ENCODE measurements at regions not wholly inside any gene's neighbourhood (a gene's known extent, or its start where the extent isn't known, plus 50 kb on each side); places are given as distances from the start of the nearest gene placed in this dataset.
"Not testable (repeated sequence)": the region's sequence is repeated elsewhere in the genome, so short reads cannot be mapped to it uniquely, and the experiment has no call there.

DNA sequence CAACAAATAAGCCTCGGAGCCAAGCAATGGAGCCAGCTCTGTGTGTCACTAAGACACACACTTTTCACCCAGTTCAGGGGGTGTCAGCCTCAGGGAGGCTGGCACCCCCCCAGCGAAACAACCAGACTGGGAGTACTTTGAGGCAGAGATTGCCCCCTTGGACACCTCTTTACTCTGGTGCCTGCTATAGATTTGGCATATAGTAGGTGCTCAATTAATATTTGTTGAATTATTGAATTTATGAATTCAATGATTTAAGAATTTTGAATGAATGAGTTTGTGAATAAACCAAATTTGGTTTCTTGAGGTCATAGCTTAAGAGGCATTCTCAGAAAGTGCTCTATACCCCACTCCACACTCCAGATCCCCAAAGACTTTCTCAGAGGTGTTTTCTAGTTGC, 70.3 kb downstream of the OLIG1 start:
- Histone ChIP-seq H3K9me3 (replicated peaks) (no peaks in the 10 kb centered on the region), H3K4me3 (no peak overlapping the region), H3K4me1 (no peaks in the 10 kb centered on the region), H3K36me3 (no peaks in the 10 kb centered on the region), H3K27me3 (peaks cover 12% of the 10 kb centered on the region), H3K27ac (no peak overlapping the region)
- no peak for DNase-seq

DNA sequence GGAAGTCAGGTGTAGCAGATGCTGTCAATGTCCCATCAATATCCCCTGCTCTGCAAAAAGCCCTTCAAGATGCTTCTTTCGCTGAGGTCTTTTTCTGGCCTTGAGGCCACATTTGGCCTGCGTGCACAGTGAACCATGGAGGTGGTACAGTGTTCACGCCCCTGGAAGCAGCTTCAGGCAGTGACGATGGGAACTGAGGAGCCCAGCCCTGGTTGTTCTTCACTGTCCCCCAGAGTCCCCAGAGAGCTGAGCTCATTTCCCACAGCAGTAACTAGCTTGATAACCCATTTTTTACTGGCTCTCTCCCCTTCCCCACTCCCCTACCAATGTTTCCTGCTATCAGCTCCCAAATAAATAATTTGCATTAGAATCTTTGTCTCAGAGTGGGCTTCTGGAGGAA, 76.5 kb downstream of the OLIG1 start:
- no peak for DNase-seq
- Histone ChIP-seq H3K9me3 (replicated peaks) (no peaks in the 10 kb centered on the region), H3K27me3 (peaks cover 18% of the 10 kb centered on the region; the same call in 1 of the 2 replicates), H3K27ac (no peak overlapping the region), H3K4me3 (no peak overlapping the region), H3K4me1 (no peaks in the 10 kb centered on the region), H3K36me3 (no peaks in the 10 kb centered on the region)

DNA sequence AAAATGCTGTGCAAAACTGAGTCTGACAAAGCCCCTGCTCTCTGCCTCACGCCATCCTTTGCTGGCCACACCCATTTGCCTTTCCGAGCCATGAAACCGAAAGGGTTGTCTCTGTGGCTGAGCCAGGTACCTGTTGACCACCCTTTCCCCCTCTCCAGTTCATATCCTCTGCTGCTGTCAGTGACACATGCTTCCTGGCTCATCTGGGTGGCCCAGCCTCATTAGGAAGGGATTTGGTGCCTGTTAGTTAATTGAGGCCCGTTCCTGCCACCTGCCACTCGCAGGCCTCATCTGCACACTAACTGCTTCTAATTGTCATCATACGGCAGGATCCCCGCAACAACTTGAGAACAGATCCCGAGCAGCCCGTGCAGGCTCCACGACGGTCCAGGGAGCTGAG, 79.2 kb downstream of the OLIG1 start:
- peaks cover 18% of the 10 kb centered on the region; the same call in 1 of the 2 replicates for H3K27me3 ChIP-seq
- no peak overlapping the region for H3K4me3 ChIP-seq
- H3K36me3 ChIP-seq, result no peaks in the 10 kb centered on the region
- DNase-seq, result no peak
- no peaks in the 10 kb centered on the region for H3K4me1 ChIP-seq
- no peak overlapping the region for H3K27ac ChIP-seq
- H3K9me3 ChIP-seq (replicated peaks), result no peaks in the 10 kb centered on the region

DNA sequence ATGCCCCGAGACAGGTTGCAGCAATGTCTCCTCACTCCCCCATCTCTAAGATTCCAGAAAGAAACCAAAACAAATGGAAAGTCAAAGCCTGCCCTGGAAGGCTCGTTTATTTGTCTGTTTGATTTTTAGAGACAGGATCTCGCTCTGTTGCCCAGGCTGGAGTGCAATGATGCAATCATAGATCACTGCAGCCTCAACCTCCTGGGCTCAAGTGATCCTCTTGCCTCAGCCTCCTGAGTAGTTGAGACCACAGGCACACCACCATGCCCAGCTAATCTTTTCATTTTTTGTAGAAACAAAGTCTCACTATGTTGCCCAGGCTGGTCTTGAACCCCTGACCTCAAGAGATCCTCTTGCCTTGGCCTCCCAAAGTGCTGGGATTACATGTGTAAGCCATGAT, 78.8 kb upstream of the IFNAR2 start:
- not testable (repeated sequence) for H3K4me3 ChIP-seq; DNase-seq; H3K27ac ChIP-seq; H3K36me3 ChIP-seq; H3K9me3 ChIP-seq (replicated peaks); H3K4me1 ChIP-seq
- H3K27me3 ChIP-seq, result peaks cover 21% of the 10 kb centered on the region

DNA sequence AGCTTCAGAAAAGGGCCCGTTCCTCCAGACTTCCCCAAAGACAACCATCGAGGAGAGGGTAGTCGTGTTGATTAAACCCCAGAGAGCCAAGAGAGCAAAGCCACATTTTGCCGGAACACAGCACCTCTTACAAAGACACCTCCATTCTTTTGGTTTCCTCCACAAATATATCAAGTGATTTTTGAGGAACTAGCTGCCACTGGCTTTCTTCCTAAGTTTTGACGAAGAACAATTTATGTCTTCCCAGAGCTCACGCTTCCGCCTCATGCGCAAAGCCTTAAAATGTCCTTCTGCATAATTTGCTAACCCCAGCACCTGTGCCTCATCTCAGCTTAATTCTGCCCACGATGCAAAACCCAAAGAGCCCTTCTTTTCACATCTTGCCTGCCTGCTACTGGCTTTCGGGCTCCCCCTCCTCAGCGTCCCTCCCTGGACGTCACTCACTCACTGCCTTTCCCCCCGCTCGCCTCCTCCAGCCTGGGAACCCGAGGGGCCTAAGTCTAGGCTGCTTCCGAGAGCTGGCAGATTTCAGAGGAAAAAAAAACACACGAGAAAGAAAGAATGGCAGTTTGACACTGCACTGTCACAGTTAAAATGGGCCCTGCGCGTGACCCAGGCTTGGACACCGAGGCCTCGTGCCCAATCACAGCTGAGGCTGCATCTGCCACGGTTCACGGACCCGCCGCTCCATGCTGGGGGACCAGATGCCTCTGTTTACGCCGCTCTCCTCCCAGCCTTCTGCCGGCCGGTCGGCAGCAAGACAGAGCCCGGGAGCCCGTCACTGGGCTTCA, 77.6 kb upstream of the IFNAR2 start:
- H3K4me1 ChIP-seq, result no peaks in the 10 kb centered on the region
- no peaks in the 10 kb centered on the region for H3K9me3 ChIP-seq (replicated peaks)
- H3K36me3 ChIP-seq, result no peaks in the 10 kb centered on the region
- peaks cover 21% of the 10 kb centered on the region for H3K27me3 ChIP-seq
- no peak overlapping the region for H3K4me3 ChIP-seq
- DNase-seq, result no peak
- no peak overlapping the region for H3K27ac ChIP-seq

DNA sequence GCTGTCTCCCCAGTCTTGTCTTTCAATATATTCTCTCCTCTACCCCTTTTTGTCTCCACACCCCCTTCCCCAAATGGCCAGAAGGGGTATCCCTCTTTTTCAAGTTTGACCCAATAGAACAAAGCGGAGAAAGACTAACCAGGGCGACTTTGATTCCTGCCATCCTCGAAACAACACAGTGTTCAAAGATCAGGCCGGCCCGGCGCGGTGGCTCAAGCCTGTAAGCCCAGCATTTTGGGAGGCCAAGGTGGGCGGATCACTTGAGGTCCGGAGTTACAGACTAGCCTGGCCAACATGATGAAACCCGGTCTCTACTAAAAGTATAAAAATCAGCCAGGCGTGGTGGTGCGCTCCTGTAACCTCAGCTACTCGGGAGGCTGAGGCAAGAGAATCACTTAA, 77.0 kb upstream of the IFNAR2 start:
- H3K4me1 ChIP-seq, result no peaks in the 10 kb centered on the region
- H3K27ac ChIP-seq, result no peak overlapping the region
- H3K4me3 ChIP-seq, result no peak overlapping the region
- H3K36me3 ChIP-seq, result no peaks in the 10 kb centered on the region
- H3K9me3 ChIP-seq (replicated peaks), result no peaks in the 10 kb centered on the region
- H3K27me3 ChIP-seq, result peaks cover 17% of the 10 kb centered on the region
- DNase-seq, result no peak

DNA sequence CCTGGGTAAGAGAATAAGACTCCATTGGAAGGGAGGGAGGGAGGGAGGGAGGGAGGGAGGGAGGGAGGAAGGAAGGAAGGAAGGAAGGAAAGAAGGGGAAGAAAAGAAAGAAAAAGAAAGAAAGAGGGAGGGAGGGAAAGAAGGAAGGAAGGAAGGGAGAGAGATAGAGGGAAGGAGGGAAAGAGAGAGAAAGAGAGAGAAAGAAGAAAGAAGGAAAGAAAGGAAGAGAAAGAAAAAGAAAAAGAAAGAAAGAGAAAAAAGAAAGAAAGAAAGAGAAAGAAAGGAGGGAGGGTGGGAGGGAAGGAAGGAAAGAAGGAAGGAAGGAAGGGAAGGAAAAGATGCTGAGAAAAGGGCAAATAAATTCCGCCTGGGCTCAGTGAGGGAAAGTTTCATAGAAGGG, 74.7 kb upstream of the IFNAR2 start:
- Histone ChIP-seq H3K27ac (no peak overlapping the region), H3K27me3 (peaks cover 11% of the 10 kb centered on the region), H3K9me3 (replicated peaks) (no peaks in the 10 kb centered on the region)

DNA sequence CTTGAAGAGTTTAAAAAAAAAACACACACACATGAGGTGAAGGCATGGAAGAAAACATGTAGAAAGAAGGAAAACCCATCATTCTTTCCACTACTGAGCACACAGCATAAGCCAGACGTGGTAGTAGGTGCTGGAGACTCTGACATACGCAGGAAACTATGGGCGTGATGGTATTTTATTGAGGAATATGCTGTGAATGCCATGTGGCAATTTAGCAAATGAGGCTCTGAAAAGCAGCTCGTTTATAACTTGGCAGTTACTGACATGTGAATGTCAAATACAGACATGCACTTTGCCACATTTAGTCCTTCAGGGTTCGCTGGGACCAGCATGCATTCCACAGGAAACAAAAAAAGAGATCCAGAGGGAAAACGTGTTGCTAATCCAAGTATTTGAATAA, 74.3 kb upstream of the IFNAR2 start:
- no peak for DNase-seq

More for the DNA sequence above, 74.7 kb upstream of the IFNAR2 start:
- Histone ChIP-seq H3K4me1 (no peaks in the 10 kb centered on the region), H3K4me3 (no peak overlapping the region), H3K36me3 (no peaks in the 10 kb centered on the region)
- DNase-seq, result no peak

DNA sequence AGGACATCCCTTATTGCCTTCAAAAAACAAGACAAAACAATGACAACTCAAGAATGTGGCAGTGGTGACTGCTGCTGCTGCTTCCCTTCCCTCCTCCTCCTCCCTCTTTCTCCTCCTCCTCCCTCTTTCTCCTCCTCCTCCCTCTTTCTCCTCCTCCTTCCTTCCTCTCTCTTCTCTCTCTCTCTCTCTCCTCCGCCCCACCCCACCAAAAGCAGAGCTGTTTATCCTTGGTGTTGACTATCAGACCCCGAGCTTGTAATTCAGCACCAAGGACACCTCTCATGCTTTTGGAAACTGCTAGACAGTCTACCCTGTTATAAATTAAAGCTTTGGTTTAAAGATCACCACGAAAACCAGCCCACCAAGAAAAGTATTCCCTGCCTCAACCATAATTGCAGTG, 72.4 kb upstream of the IFNAR2 start:
- no peaks in the 10 kb centered on the region for H3K4me1 ChIP-seq
- peak in 1 of 2 experiments; percentile 32 for DNase-seq
- no peaks in the 10 kb centered on the region for H3K36me3 ChIP-seq

More for the DNA sequence above, 74.3 kb upstream of the IFNAR2 start:
- Histone ChIP-seq H3K4me1 (no peaks in the 10 kb centered on the region), H3K27me3 (peaks cover 11% of the 10 kb centered on the region), H3K36me3 (no peaks in the 10 kb centered on the region), H3K9me3 (replicated peaks) (no peaks in the 10 kb centered on the region), H3K27ac (no peak overlapping the region), H3K4me3 (no peak overlapping the region)

DNA sequence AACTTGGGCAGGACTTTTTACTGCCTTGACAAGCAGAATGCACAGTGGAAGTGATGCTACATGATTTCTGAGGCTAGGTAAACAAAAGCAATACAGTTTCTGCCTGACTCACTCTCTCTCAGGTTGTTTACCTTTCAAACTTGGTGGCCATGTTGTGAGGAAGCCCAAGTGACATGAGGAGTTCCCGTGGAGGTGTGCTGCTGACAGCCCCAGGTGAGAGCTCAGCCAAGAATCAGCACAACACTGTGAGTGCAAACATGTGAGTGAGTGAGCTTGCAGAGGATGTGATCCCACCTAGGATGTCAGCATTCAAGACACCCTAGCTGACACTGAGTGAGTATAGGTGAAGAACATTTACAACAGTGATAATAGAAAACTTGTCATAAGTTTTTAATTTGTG, 71.1 kb upstream of the IFNAR2 start:
- Histone ChIP-seq H3K27me3 (peaks cover 12% of the 10 kb centered on the region), H3K36me3 (no peaks in the 10 kb centered on the region), H3K4me3 (no peak overlapping the region), H3K4me1 (no peaks in the 10 kb centered on the region), H3K27ac (no peak overlapping the region), H3K9me3 (replicated peaks) (no peaks in the 10 kb centered on the region)
- no peak for DNase-seq

More for the DNA sequence above, 72.4 kb upstream of the IFNAR2 start:
- H3K9me3 ChIP-seq (replicated peaks), result no peaks in the 10 kb centered on the region
- no peak overlapping the region for H3K4me3 ChIP-seq
- H3K27me3 ChIP-seq, result peaks cover 7% of the 10 kb centered on the region
- no peak overlapping the region for H3K27ac ChIP-seq

DNA sequence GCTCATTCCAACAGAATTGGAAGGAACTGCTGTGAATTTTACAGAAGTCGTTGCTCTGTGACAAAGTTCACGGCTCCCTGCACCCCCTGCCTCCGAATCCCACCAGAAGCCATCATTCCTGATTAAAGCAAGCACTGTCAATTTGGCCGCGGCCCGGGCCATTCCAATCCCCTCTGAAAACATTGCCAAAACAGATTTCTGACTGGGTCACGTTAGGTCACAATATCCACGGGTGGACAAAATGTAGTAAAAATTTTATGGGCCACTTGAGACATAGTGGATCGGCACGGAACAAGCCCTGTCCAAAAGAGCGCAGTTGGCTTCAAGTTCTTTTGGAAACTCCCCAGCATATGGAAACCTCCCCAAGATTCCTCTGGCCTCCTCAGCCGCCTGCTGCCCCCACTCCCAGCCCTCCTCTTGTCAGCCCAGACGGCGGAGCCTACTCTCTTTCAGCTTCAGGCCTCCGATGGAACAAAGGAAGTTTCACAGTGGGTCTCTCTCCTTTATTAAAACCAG, 67.2 kb upstream of the IFNAR2 start:
- no peak overlapping the region for H3K4me3 ChIP-seq
- H3K4me1 ChIP-seq, result no peaks in the 10 kb centered on the region
- H3K9me3 ChIP-seq (replicated peaks), result no peaks in the 10 kb centered on the region
- H3K27ac ChIP-seq, result no peak overlapping the region
- H3K27me3 ChIP-seq, result peaks cover 11% of the 10 kb centered on the region; the same call in 1 of the 2 replicates
- no peaks in the 10 kb centered on the region for H3K36me3 ChIP-seq
- no peak for DNase-seq

DNA sequence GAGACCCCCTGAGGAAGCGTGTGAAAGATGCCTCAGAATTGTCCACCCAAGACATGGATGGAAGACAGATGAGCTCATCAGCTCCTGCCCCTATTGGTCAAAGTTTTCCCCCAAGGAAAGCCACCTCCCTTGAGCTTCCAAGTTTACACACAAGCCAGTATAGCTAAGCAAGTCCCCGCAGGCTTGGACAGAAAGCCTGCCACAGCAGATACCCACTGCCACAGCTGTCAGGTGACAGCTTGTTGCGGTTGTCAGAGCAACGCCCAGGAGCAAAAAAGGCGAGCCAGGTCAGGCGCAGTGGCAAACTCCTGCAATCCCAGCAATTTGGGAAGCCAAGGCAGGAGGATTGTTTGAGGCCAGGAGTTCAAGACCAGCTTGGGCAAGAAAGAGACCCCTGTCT, 60.9 kb upstream of the IFNAR2 start:
- H3K9me3 ChIP-seq (replicated peaks), result no peaks in the 10 kb centered on the region
- H3K27me3 ChIP-seq, result 0 out of 2 replicates have a peak, but pooled peaks cover 8% of the 10 kb centered on the region
- H3K36me3 ChIP-seq, result no peaks in the 10 kb centered on the region
- H3K4me3 ChIP-seq, result no peak overlapping the region
- H3K27ac ChIP-seq, result no peak overlapping the region
- DNase-seq, result no peak
- no peaks in the 10 kb centered on the region for H3K4me1 ChIP-seq

DNA sequence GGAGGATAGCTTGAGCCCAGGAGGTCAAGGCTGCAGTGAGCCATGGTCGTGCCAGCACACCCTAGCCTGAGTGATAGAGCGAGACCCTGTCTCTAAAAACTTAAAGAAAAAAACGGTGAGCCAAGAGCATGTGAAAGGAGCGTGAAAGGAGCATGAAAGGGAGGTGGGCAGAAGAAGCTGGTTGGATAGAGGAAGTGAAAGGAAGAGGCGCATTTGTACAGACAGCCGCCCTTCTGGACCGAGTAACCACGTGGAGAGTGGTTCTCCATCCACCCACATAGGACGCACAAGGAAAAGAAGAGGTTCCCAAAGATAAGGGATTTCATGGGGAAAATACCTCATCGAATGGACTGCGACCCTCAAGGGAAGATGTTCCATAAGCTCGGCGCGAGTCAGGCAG, 60.4 kb upstream of the IFNAR2 start:
- H3K4me1 ChIP-seq, result no peaks in the 10 kb centered on the region
- no peaks in the 10 kb centered on the region for H3K36me3 ChIP-seq
- 0 out of 2 replicates have a peak, but pooled peaks cover 8% of the 10 kb centered on the region for H3K27me3 ChIP-seq
- no peak overlapping the region for H3K4me3 ChIP-seq
- H3K27ac ChIP-seq, result no peak overlapping the region
- no peaks in the 10 kb centered on the region for H3K9me3 ChIP-seq (replicated peaks)
- DNase-seq, result no peak

DNA sequence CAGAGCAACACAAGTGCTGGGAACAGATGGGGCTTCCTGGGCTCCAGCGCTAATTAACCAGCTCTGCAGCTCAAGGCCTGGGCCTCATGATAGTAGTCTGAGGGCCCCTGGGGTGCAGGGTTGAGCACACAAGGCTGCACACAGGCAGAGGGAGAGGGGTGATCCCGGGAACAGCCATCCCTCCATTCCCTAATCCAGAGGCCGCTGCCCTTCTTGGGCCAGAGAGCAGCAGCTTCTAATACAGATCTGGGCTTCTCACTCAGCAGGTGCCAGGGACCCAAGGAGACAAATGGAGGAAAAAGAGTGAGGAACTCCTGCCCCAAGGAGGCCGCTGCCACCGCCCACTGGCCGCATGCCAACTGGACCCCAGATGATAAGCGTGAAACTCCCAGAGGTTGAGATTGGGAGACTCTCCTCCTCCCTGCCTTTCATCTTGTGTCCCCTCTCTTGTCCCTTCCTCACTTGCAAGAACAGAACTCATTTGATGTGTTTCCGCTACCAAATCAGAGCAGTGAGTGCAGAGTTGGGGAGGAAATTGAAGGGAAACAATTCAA, 58.0 kb upstream of the IFNAR2 start:
- no peak overlapping the region for H3K4me3 ChIP-seq
- H3K4me1 ChIP-seq, result no peaks in the 10 kb centered on the region
- no peaks in the 10 kb centered on the region for H3K9me3 ChIP-seq (replicated peaks)
- no peak for DNase-seq
- H3K27ac ChIP-seq, result no peak overlapping the region
- H3K36me3 ChIP-seq, result no peaks in the 10 kb centered on the region
- H3K27me3 ChIP-seq, result 0 out of 2 replicates have a peak, but pooled peaks cover 13% of the 10 kb centered on the region

DNA sequence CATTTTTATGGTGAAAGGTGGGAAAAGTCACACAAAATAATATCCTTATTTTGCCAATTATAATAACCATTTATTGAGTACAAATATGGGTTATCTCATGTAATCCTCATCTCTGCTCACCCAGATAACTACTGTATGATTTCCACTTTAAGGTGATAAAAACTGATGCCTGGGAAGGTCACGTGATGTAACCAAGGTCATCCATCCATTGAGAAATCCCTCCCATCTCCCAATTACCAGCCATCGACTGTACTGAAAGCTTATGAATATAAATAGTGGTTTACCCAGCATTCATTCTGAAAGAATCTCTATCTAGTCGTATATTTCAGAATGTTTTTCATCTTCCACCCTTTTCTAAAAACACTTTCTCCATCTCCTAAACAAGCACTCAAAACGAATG, 55.0 kb upstream of the IFNAR2 start:
- no peak overlapping the region for H3K4me3 ChIP-seq
- 0 out of 2 replicates have a peak, but pooled peaks cover 1% of the 10 kb centered on the region for H3K9me3 ChIP-seq (replicated peaks)
- H3K27ac ChIP-seq, result no peak overlapping the region
- no peaks in the 10 kb centered on the region for H3K36me3 ChIP-seq
- DNase-seq, result no peak
- H3K27me3 ChIP-seq, result peaks cover 14% of the 10 kb centered on the region; the same call in 1 of the 2 replicates
- H3K4me1 ChIP-seq, result no peaks in the 10 kb centered on the region
